ENCODE measurements at regions not wholly inside any gene's neighbourhood (a gene's known extent, or its start where the extent isn't known, plus 50 kb on each side); places are given as distances from the start of the nearest gene placed in this dataset.

DNA sequence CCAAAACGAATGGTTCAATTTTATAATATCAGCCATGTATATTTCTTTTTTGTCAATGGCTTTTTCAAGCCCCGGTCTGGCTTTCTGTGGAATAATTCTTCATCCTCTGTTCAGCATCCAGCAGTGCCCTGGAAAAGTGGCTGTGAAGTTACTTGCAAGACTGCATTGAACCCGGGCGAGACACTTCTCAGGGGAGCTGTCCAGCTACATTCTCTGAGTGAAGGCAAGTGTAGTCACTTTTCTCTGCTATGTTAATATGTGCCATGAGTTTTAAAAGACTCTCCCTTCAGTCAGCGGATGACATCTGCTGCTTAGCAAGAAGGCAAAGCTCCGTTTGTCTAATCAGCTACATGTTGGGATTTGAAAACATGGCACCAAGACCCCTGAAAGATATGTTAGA, 81.3 kb upstream of the RGMA start:
- no peak for TF ChIP-seq GATA2 (IDR thresholded peaks at IDR 0.05; ENCODE audit: low read depth, low read length)
- no peak for TF ChIP-seq GATA3 (IDR thresholded peaks at IDR 0.05; ENCODE audit: low read depth, low read length)

Measured in SH-SY5Y (cell line).